H1 (cell line): ENCODE measurements at regions not wholly inside any gene's neighbourhood (a gene's known extent, or its start where the extent isn't known, plus 50 kb on each side); places are given as distances from the start of the nearest gene placed in this dataset.

Experiments
- CEBPB ChIP-seq: IDR thresholded peaks from 2 replicates; pipeline ENCODE4 v1.6.1; 2012; ENCODE audit warnings: low read depth, low read length
- CTCF ChIP-seq, 3 experiments: IDR thresholded peaks; 1 replicate in 2 of 3; 2 replicates in 1 of 3; pipeline versions ENCODE4 v1.5.1 to v1.6.1; 2011; ENCODE audit warnings: low read length in 3 of 3, mild to moderate bottlenecking in 3 of 3, inconsistent platforms in 2 of 3, low read depth in 1 of 3, moderate library complexity in 1 of 3; ENCODE audit not compliant: insufficient read depth in 1 of 3; ENCODE audit errors: control extremely low read depth in 1 of 3
- EP300 ChIP-seq, 2 experiments: IDR thresholded peaks; 1 replicate in 1 of 2; 2 replicates in 1 of 2; pipeline ENCODE4 v1.6.1; 2011 to 2012; ENCODE audit warnings: low read depth in 2 of 2, low read length in 2 of 2, mild to moderate bottlenecking in 2 of 2, borderline replicate concordance in 1 of 2, inconsistent platforms in 1 of 2, moderate library complexity in 1 of 2
- GABPA ChIP-seq: IDR thresholded peaks from 2 replicates; pipeline ENCODE4 v1.6.1; 2011; ENCODE audit warnings: mild to moderate bottlenecking, low read length, moderate library complexity, borderline replicate concordance; ENCODE audit not compliant: insufficient read depth
- HDAC2 ChIP-seq, 2 experiments: fragments of 300-600 bp in 1 of 2; sonication (generic) in 1 of 2; IDR thresholded peaks; 2 replicates each; pipeline ENCODE4 v1.6.1; 2011 to 2012; ENCODE audit warnings: low read depth in 2 of 2, low read length in 2 of 2, mild to moderate bottlenecking in 2 of 2, moderate library complexity in 2 of 2, borderline replicate concordance in 1 of 2, inconsistent platforms in 1 of 2
- POLR2A ChIP-seq, 2 experiments: IDR thresholded peaks; 1 replicate in 1 of 2; 2 replicates in 1 of 2; pipeline ENCODE4 v1.6.1; 2011; ENCODE audit warnings: low read depth in 2 of 2, low read length in 2 of 2, mild to moderate bottlenecking in 2 of 2; ENCODE audit errors: control extremely low read depth in 1 of 2
- POLR2AphosphoS5 ChIP-seq: IDR thresholded peaks from 2 replicates; pipeline ENCODE4 v1.6.1; 2011; ENCODE audit warnings: low read depth, low read length
- RAD21 ChIP-seq, 2 experiments: IDR thresholded peaks in 1 of 2; conservative IDR thresholded peaks in 1 of 2; 2 replicates each; pipeline ENCODE4 v1.6.1; 2011; ENCODE audit warnings: low read depth in 2 of 2, low read length in 2 of 2, improper control_type of control experiment in 1 of 2, inconsistent platforms in 1 of 2, mild to moderate bottlenecking in 1 of 2, moderate library complexity in 1 of 2
- TF ChIP-seq, protein P1 (sequence below): IDR thresholded peaks from 2 replicates; pipeline ENCODE4 v1.6.1; 2011; ENCODE audit warnings: low read depth, mild to moderate bottlenecking, low read length; ENCODE audit not compliant: insufficient read depth

GRCh38 chr12:68530299-68530698 lies 80.4 kb upstream of the RAP1B start:
- TF ChIP-seq POLR2AphosphoS5 (no peak), CTCF (IDR thresholded peaks at IDR 0.05; ENCODE audit: control extremely low read depth in 1 of 3, insufficient read depth in 1 of 3, low read depth in 1 of 3, low read length in 3 of 3) (no peak), EP300 (IDR thresholded peaks at IDR 0.05; ENCODE audit: borderline replicate concordance in 1 of 2, low read depth in 2 of 2, low read length in 2 of 2) (no peak), POLR2A (IDR thresholded peaks at IDR 0.05; ENCODE audit: control extremely low read depth in 1 of 2, low read depth in 2 of 2, low read length in 2 of 2) (no peak), RAD21 (IDR thresholded peaks at IDR 0.05 in 1 of 2, conservative IDR thresholded peaks at IDR 0.05 in 1 of 2; ENCODE audit: low read depth in 2 of 2, low read length in 2 of 2) (no peak), GABPA (no peak), CEBPB (no peak), HDAC2 (IDR thresholded peaks at IDR 0.05; ENCODE audit: borderline replicate concordance in 1 of 2, low read depth in 2 of 2, low read length in 2 of 2) (no peak)
- TF ChIP-seq, protein P1, sequence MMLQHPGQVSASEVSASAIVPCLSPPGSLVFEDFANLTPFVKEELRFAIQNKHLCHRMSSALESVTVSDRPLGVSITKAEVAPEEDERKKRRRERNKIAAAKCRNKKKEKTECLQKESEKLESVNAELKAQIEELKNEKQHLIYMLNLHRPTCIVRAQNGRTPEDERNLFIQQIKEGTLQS: no peak
